Muscle layer of duodenum (tissue), 2 donors: ENCODE measurements at regions not wholly inside any gene's neighbourhood (a gene's known extent, or its start where the extent isn't known, plus 50 kb on each side); places are given as distances from the start of the nearest gene placed in this dataset.
"Not testable (repeated sequence)": the region's sequence is repeated elsewhere in the genome, so short reads cannot be mapped to it uniquely, and the experiment has no call there.

Experiments used
- H3K27ac ChIP-seq: one replicate; pipeline ENCODE4 v1.7.0; 2013; ENCODE audit warnings: mild to moderate bottlenecking, low read length
- H3K27me3 ChIP-seq: one replicate; pipeline ENCODE4 v1.7.0; 2013; ENCODE audit warnings: low read depth, mild to moderate bottlenecking, control low read depth, low read length
- H3K36me3 ChIP-seq, 2 donors: one replicate each; pipeline ENCODE4 v1.7.0; 2013; ENCODE audit warnings: low read length in 2 of 2, control low read depth in 1 of 2, mild to moderate bottlenecking in 1 of 2; ENCODE audit not compliant: insufficient read depth in 2 of 2, control insufficient read depth in 1 of 2
- H3K4me1 ChIP-seq, 2 donors: one replicate each; pipeline ENCODE4 v1.7.0; 2013; ENCODE audit warnings: low read length in 2 of 2, mild to moderate bottlenecking in 2 of 2, control low read depth in 1 of 2, moderate library complexity in 1 of 2; ENCODE audit not compliant: insufficient read depth in 2 of 2, control insufficient read depth in 1 of 2
- H3K4me3 ChIP-seq, 2 donors: one replicate each; pipeline ENCODE4 v1.7.0; 2013; ENCODE audit warnings: low read length in 2 of 2, low read depth in 1 of 2, mild to moderate bottlenecking in 1 of 2
- H3K9me3 ChIP-seq, 2 donors: one replicate each; pipeline ENCODE4 v1.7.0; 2013; ENCODE audit warnings: low read length in 2 of 2, control low read depth in 1 of 2, mild to moderate bottlenecking in 1 of 2; ENCODE audit not compliant: control insufficient read depth in 1 of 2
- donor health status: healthy.

- Histone ChIP-seq H3K9me3 (peaks cover 25 to 70% of the 10 kb centered on the region in 2 donors), H3K4me1 (no peaks in the 10 kb centered on the region), H3K36me3 (peaks cover 4 to 46% of the 10 kb centered on the region in 2 donors), H3K27me3 (no peaks in the 10 kb centered on the region), H3K27ac (no peak overlapping the region), H3K4me3 (peak overlapping the region in 1 of 2 donors; percentile 34)
These were observed 127.7 kb upstream of the ZNF267 start for GRCh38 chr16:31745900-31746299.

DNA sequence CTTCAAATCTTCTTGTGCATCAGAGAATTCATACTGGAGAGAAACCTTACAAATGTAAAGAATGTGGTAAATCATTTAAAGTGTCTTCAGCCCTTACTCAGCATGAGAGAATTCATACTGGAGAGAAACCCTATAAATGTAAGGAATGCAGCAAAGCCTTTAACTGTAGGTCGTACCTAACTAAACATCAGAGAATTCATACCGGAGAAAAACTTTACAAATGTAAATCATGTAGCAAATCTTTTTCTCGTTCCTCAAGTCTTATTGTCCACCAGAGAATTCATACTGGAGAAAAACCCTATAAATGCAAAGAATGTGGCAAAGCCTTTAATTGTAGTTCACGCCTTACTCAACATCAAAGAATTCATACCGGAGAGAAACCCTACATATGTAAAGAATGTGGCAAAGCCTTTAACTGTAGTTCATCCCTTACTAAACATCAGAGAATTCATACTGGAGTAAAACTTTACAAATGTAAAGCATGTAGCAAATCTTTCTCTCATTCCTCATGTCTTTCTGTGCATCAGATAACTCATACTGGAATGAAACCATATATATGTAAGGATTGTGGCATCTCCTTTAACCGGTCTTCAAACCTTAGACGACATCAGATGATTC, 118.5 kb upstream of the ZNF267 start:
- Histone ChIP-seq H3K27ac (no peak overlapping the region), H3K36me3 (peaks cover 22 to 86% of the 10 kb centered on the region in 2 donors), H3K9me3 (peaks cover 59 to 82% of the 10 kb centered on the region in 2 donors), H3K4me1 (no peaks in the 10 kb centered on the region), H3K27me3 (no peaks in the 10 kb centered on the region), H3K4me3 (peak overlapping the region; percentile 16 to 55)

DNA sequence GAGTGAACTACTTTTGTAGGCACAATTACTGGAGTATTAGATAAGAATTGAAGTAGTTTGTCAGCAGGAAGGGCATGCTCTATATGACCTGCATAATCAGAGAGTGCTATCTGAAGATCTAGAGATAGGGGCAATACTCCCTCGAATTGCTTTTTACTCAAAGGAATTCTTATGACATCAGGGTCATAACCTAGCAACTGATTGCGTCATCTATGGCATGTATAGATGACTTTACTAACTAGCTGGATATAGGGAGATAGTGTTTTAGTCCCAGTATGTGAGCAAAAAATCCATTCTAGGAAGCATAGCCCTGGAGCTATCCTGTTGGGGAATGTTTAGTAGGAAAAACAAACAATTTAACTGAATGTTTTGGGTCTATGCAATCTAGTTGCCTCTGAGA, 109.5 kb upstream of the ZNF267 start:
- Histone ChIP-seq H3K27me3 (no peaks in the 10 kb centered on the region), H3K4me1 (no peaks in the 10 kb centered on the region), H3K9me3 (peaks cover 56 to 73% of the 10 kb centered on the region in 2 donors), H3K4me3 (peak overlapping the region in 1 of 2 donors; percentile 29), H3K36me3 (peaks cover 0 to 24% of the 10 kb centered on the region in 2 donors), H3K27ac (no peak overlapping the region)

DNA sequence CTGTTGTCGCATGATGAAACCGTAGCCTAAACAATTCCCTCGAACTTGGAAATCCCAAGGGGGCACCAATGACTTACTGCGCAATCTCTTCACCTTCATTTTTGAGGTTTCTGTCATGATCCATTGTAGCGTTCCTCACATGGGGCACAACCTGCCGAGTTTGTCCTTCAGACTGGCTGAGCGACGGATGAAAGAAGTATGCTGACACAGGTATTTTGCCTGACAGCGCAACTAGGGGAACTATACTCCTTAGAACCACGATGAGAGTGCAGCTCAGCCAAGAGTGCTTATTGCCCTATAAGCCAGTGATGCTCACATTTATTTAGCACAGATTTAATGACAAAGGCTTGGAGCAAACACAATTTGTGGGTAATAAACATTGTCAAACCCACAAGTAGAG, 106.3 kb upstream of the ZNF267 start:
- peaks cover 68 to 81% of the 10 kb centered on the region in 2 donors for H3K9me3 ChIP-seq
- H3K27me3 ChIP-seq = no peaks in the 10 kb centered on the region
- H3K36me3 ChIP-seq = peaks cover 0 to 18% of the 10 kb centered on the region in 2 donors
- no peak overlapping the region for H3K27ac ChIP-seq
- H3K4me1 ChIP-seq = no peaks in the 10 kb centered on the region
- H3K4me3 ChIP-seq = peak overlapping the region in 1 of 2 donors; percentile 34

GRCh38 chr16:31780342-31780741, 93.3 kb upstream of the ZNF267 start:
- H3K27me3 ChIP-seq = no peaks in the 10 kb centered on the region
- peak overlapping the region in 1 of 2 donors; percentile 42 for H3K4me3 ChIP-seq
- no peaks in the 10 kb centered on the region for H3K4me1 ChIP-seq
- no peaks in the 10 kb centered on the region for H3K36me3 ChIP-seq
- no peak overlapping the region for H3K27ac ChIP-seq
- H3K9me3 ChIP-seq = peaks cover 0 to 60% of the 10 kb centered on the region in 2 donors

DNA sequence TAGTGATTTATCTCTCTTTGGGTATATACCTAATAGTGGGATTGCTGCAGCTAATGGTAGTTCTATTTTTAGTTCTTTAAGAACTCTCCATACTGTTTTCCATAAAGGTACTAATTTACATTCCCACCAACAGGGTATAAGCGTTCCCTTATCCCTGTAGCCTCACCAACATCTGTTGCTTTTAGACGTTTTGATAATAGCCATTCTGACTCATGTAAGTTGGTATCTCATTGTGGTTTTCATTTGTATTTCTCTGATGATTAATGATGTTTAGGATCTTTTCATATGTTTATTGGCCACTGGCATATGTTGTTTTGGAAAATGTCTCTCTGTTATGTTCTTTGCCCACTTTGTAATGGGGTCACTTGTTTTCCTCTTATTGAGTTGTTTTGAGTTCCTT, 88.5 kb upstream of the ZNF267 start:
- H3K4me3 ChIP-seq = no peak overlapping the region
- H3K36me3 ChIP-seq = no peaks in the 10 kb centered on the region
- H3K9me3 ChIP-seq = peaks cover 4 to 63% of the 10 kb centered on the region in 2 donors
- H3K27ac ChIP-seq = no peak overlapping the region
- no peaks in the 10 kb centered on the region for H3K27me3 ChIP-seq
- no peaks in the 10 kb centered on the region for H3K4me1 ChIP-seq

DNA sequence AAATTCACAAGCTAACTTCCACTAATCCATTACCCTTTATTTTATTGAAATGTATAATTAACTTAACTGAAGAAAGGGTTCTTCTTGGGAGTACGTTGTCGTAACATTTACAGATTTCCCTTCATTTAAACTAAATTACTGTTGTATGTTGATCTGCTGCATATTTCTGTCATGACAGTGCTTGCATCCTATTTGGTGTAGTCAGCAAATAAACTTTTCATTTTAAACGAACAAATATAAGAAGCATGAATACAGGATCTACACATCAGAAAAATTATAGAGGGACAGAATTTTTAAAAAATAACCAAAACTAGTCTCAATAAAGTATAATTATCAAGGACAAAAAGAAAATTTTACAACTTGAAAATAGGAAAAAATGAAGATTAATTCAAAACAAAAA, 66.5 kb upstream of the ZNF267 start:
- no peaks in the 10 kb centered on the region for H3K4me1 ChIP-seq
- H3K27ac ChIP-seq = no peak overlapping the region
- peaks cover 0 to 17% of the 10 kb centered on the region in 2 donors for H3K9me3 ChIP-seq
- H3K36me3 ChIP-seq = no peaks in the 10 kb centered on the region
- H3K27me3 ChIP-seq = no peaks in the 10 kb centered on the region
- H3K4me3 ChIP-seq = no peak overlapping the region

DNA sequence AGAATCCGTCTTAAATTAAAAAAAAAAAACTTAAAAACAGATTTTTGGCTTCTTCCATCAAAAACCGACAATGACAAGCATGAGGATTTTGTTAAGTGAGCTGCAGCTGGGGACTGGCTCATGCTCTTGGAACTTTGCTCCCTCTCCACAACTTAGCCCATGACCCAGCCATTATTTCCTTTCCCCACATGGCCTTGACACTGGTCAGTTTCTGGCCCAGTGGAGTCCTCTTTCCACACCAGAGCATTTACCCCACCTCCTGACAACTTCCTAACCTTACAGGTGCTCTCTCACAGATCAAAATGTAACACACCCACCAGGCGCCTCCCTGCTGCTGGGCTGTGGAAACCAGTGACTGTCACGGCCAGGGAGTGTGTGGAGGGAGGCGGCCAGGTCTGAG, 62.7 kb upstream of the ZNF267 start:
- Histone ChIP-seq H3K27me3 (no peaks in the 10 kb centered on the region), H3K36me3 (no peaks in the 10 kb centered on the region), H3K27ac (no peak overlapping the region), H3K9me3 (peaks cover 0 to 10% of the 10 kb centered on the region in 2 donors), H3K4me1 (no peaks in the 10 kb centered on the region), H3K4me3 (no peak overlapping the region)

DNA sequence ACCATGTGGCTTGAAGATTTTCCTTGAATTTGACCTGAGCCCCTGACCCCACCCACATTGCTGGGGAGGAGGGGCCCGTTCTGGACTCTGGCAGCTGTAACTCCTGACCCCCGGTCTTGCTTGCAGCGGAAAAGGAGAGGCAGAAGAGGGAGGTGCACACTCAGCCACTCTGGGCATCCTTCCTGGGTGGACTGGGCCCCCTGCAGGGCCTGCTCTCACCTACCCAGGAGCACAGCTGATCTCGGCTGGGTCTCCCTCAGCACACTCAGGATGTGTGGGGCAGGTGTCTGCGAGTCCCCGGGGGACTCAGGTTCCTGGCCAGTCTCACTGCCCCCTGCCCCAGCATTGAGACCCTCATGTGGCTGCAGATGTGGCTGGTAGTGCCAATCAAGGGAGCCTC, 57.5 kb upstream of the ZNF267 start:
- H3K4me1 ChIP-seq, H3K27me3 ChIP-seq, H3K4me3 ChIP-seq, H3K36me3 ChIP-seq, H3K27ac ChIP-seq: not testable (repeated sequence)
- H3K9me3 ChIP-seq = peaks cover 0 to 10% of the 10 kb centered on the region in 2 donors

GRCh38 chr16:31819386-31819785, 54.2 kb upstream of the ZNF267 start:
- H3K4me3 ChIP-seq = no peak overlapping the region
- no peaks in the 10 kb centered on the region for H3K27me3 ChIP-seq
- H3K4me1 ChIP-seq = no peaks in the 10 kb centered on the region
- H3K36me3 ChIP-seq = no peaks in the 10 kb centered on the region
- H3K9me3 ChIP-seq = peaks cover 0 to 10% of the 10 kb centered on the region in 2 donors
- no peak overlapping the region for H3K27ac ChIP-seq

- Histone ChIP-seq H3K27me3 (no peaks in the 10 kb centered on the region), H3K4me3 (no peak overlapping the region), H3K27ac (no peak overlapping the region), H3K9me3 (peaks cover 0 to 10% of the 10 kb centered on the region in 2 donors), H3K36me3 (no peaks in the 10 kb centered on the region), H3K4me1 (no peaks in the 10 kb centered on the region)
These were observed 53.7 kb upstream of the ZNF267 start for GRCh38 chr16:31819948-31820347.
